MV-4-11 (cell line): ENCODE measurements at regions not wholly inside any gene's neighbourhood (a gene's known extent, or its start where the extent isn't known, plus 50 kb on each side); places are given as distances from the start of the nearest gene placed in this dataset.
"Not testable (repeated sequence)": the region's sequence is repeated elsewhere in the genome, so short reads cannot be mapped to it uniquely, and the experiment has no call there.

Source experiments
- DNase-seq: peaks from one replicate; lab custom pipeline; 2025; lab: John Stamatoyannopoulos, UW

- DNase-seq: not testable (repeated sequence)
These were observed 104.3 kb downstream of the MTPN start for GRCh38 chr7:135872861-135873260.

- no peak for DNase-seq
These were observed 114.2 kb upstream of the FAM180A start for GRCh38 chr7:135862586-135863340.

DNA sequence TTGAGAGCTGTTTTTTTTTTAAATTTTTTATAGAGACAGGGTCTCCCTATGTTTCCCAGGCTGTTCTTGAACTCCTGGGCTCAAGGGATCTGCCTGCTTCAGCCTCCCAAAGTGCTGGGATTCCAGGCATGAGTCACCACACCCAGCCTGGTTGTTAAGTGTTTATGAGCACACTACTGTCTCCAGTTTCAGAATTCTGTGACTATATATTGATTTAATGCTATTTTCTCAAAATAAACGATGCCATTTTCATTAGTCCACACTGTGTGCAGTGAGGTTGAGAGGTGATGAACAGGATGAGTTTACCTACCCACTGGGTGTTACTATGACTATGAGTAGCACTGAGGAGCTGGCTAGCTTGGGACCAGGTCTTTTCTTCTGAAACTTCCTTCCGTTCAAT, 110.9 kb upstream of the FAM180A start:
- no peak for DNase-seq

DNA sequence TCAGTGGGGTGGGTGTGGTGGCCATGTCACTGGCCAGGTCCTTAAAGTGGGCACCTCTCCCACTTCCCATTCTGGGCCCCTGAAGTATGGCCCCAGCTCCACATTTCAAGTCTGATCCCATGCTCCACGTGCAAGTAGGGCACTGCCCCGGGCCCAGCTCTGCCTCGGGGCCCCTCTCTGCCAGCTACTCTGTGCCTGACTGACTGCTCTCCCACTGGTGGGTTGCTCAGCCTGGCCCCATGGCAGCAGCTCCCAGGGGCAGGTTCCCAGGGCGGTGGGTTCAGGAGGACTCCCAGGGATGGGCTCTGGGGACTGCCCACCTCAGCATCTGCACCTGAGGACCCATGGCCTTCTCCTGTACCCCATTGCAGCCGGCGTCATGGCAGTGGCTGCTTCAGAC, 110.2 kb upstream of the FAM180A start:
- DNase-seq: no peak

GRCh38 chr7:135858379-135858778, 109.8 kb upstream of the FAM180A start:
- DNase-seq: no peak

- no peak for DNase-seq
These were observed 109.1 kb upstream of the FAM180A start for GRCh38 chr7:135857519-135858274.

GRCh38 chr7:135856356-135857144, 107.9 kb upstream of the FAM180A start:
- peak; percentile 3 for DNase-seq

- peak; percentile 28 for DNase-seq
These were observed 107.2 kb upstream of the FAM180A start for GRCh38 chr7:135855846-135856245.

DNA sequence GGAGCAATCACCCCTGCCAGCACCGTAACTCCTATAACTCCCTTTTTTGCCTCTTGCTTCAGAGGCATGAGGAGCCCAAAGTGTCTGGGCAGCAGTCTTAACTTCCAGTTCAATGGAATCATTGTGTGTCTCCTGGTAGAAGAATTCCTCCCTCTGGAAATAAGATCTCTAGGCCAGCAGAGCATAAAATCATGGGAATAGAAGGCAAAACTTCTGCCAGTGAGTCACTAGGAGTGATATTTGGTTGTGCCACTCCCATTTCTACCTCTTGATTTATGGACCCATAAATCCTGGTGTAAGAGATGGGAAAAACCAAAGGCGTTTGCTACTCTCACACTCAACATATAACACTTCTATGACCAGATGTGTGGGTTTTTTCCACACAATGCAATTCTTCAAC, 104.9 kb upstream of the FAM180A start:
- DNase-seq: no peak

- no peak for DNase-seq
These were observed 104.4 kb upstream of the FAM180A start for GRCh38 chr7:135853008-135853407.

- DNase-seq: no peak
These were observed 98.6 kb upstream of the FAM180A start for GRCh38 chr7:135847242-135847641.

DNA sequence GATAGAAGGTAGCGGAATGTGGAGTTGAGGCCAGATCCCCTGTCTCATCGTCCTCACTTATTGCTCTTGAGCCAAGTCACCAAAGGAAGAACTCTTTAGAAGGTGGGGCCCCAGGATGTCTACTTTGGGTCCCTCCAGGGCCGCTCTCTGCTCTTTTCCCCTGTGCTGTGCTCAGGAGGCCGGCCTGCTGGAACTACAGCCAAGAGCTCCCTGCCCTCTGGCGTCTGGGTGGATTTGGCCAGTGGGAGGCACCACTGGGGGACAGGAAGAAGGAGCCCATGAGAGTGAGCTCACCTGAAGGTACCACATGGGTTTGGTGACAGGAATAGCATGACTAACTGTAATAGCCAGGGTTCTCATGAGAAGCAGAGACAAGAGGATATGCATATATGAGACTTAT, 97.7 kb upstream of the FAM180A start:
- no peak for DNase-seq

GRCh38 chr7:135845415-135846075, 96.9 kb upstream of the FAM180A start:
- DNase-seq: no peak

DNA sequence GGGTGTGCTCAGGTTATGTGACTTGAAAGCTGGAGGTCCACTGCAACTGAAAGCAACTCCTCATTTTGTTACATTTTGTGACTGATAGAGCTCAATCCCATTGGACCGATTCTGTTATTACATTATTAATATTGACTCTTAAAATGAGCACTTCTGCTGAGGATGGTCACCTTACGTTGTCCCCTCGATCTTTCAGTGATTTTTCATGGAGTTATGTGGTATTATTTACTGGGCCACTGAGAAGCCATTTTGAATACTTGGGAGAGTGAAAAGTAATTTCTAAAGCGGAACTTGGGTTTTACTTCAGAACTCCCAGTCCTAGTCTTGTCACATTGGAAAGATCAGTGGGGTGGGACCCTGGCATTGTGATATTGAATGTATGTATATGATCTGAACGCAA, 96.3 kb upstream of the FAM180A start:
- DNase-seq: no peak

DNA sequence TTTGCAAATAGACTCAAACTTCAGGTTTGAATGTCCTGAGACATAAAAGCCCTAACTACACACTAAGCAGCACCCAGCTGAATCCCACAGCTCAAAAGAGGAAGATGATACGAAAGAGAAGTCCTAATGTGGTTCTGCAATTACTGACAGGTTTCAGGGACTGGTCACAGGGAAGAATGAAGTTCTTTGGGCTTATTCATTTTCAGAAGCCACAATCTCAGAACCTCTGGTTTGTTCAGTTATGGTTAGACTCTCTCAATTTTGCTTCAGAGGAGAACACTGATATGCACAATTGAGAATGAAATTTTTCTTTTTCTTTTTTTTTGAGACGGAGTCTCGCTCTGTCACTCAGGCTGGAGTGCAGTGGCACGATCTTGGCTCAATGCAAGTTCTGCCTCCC, 94.6 kb upstream of the FAM180A start:
- peak; percentile 70 for DNase-seq

DNA sequence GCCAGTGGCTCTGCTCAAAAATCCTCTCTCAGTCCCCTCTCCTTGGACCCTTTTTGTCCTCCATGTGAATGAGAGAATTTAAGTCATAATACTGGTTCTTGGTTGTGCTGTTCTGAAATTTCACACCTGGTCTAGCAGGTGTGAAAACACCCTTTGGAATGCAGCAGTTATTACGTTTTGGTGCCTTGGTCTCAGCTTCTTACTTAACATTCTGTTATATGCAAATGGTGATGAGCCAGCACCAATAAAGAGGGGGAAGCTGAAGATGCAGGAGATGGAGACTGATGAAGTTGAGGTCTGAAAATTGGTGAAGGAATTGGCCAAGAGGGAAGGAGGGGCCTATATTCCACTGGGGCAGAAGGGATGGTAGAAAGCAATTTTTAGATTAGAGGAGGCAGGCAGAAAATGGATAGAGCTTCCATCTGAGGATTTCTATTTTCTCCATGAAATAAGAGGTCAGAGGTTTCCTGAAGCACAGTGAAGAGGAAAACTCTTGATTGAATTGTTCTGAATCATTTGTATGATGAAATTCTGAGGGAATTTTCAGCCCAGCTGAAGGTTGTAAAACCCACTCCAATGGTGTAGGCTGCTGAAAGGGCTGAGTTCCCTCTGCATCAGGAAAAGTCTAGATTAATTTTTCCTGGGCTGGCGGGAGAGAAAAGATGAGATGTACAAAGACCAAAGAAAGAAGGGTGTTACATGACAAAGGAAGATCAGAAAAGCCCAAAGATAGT, 94.0 kb upstream of the FAM180A start:
- DNase-seq: no peak

DNA sequence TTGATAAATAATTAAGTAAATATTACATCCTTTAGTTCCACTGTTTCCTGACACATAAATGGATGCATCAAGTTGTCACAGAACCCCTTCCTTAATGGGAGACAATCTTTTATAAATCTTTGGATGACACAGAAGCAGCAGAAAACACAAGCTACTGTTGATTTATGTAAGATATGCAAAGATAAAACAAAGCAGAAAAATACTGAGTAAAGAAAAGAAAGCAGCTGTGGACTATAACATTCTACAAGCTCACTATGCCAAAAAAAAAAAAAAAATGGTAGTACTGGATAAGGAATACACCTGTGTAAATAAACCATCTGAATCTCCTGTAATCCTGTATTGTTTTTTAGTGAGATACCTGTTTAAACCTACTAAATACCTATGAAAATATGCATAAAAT, 92.0 kb upstream of the FAM180A start:
- no peak for DNase-seq

GRCh38 chr7:135837675-135838074, 89.1 kb upstream of the FAM180A start:
- DNase-seq: no peak

- DNase-seq: no peak
These were observed 85.7 kb upstream of the FAM180A start for GRCh38 chr7:135834266-135834665.

DNA sequence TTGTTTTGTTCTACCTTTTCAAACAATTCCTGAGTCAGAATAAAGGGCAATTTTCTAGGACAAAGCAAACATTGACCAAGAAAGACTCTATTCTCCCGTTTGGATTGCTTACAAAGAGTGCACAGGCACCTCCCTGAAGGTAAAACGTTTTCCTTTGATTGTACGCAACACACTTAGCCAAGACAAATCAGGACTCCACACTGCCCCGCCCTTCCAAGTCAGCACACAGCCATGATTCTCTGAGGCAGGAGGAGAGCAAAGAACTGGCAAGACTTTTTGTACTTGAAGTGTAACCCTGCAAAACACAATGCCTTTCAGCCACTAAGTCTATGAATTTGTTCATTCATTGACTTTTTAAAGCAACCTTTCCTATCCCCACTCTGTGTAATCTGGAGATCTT, 85.0 kb upstream of the FAM180A start:
- no peak for DNase-seq

DNA sequence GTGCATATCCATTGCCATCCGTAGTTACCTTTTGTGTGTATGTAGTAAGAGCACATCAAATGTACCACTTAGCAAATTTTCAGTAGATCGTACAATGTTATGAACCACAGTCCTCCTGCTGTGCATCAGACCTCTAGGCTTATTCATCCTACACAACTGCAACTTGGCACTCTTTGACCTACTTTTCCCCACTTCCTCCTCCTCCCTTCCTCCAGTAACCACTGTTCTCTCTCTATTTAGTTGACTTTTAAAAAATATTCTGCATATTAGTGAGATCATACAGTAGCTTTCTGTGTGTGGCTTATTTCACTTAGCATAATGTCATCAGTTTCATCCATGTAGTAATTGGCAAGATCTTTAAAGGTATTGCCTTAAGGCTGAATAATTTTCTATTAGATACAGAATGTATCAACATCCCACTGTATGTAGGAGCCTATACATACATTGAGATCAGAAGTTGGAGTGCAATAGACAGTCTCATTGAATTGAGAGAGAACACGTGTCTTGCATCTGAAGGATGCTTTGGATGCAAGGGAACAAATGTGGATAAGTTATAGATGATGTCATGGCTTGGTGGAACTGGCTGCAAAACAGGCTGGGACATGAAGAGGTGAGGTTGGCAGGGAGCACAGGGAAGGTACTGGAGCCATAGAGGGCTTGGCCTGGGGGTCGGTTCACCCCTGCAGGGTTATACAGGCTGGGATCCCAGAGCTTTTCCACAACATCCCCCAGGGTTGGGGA, 83.0 kb upstream of the FAM180A start:
- DNase-seq: no peak
